ENCODE measurements at regions not wholly inside any gene's neighbourhood (a gene's known extent, or its start where the extent isn't known, plus 50 kb on each side); places are given as distances from the start of the nearest gene placed in this dataset.

DNA sequence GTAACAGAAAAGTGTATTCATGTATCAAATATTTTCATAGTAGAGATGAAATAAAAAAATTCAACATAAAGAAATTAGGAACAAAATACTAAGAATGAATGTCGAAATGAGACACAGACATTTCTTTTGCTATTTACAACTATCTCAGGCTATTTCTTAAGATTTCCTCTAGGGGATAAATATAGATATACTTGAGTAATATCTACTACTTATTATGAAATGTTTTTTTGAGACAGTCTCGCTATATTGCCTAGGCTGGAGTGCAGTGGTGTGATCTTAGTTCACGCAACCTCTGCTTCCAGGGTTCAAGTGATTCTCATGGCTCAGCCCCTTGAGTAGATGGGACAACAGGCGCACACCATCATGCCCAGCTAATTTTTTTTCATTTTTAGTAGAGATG lies 326.1 kb downstream of the RNF144A start:
- no CpG with 5 or more reads among the region's 4 CpGs for WGBS (ENCODE audit: insufficient coverage, insufficient read length)
- H3K27me3 ChIP-seq (ENCODE audit: control insufficient read depth, insufficient read depth, low read length) = no peaks in the 10 kb centered on the region
- H3K36me3 ChIP-seq (ENCODE audit: control insufficient read depth, insufficient read depth, low read length) = no peaks in the 10 kb centered on the region
- H3K9me3 ChIP-seq (ENCODE audit: control insufficient read depth, insufficient read depth, low read length) = no peaks in the 10 kb centered on the region
- H3K27ac ChIP-seq (ENCODE audit: low read length) = no peak overlapping the region
- no peaks in the 10 kb centered on the region; the same call in 1 of the 2 replicates for H3K4me1 ChIP-seq (ENCODE audit: control insufficient read depth, insufficient read depth, low read length)
- no peak overlapping the region for H3K4me3 ChIP-seq (ENCODE audit: low read length)
- no peak for DNase-seq (ENCODE audit: low read depth, low spot score)

DNA sequence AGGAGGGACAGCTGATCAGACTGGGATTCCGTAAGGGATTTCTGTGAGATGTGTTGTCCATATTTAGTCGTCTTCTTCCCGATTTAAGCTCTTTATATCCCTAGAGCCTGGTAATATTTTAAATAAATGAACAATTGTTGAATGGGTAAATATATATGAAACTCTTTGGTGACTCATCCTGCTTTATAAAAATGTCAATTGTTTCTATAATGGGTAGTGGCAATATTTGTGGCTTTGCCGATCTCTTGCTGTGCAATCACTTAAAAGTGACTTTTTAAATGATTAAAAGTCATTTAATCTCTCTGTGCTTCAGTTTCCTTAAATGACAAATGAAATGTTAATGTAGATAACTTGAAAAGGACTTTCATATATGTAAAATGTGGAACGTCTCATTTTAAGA lies 339.2 kb downstream of the RNF144A start:
- H3K27me3 ChIP-seq (ENCODE audit: control insufficient read depth, insufficient read depth, low read length) = no peaks in the 10 kb centered on the region
- H3K9me3 ChIP-seq (ENCODE audit: control insufficient read depth, insufficient read depth, low read length) = no peaks in the 10 kb centered on the region
- no peaks in the 10 kb centered on the region for H3K4me1 ChIP-seq (ENCODE audit: control insufficient read depth, insufficient read depth, low read length)
- H3K36me3 ChIP-seq (ENCODE audit: control insufficient read depth, insufficient read depth, low read length) = no peaks in the 10 kb centered on the region
- WGBS (ENCODE audit: insufficient coverage, insufficient read length) = no CpG with 5 or more reads among the region's 5 CpGs
- DNase-seq (ENCODE audit: low read depth, low spot score) = no peak
- no peak overlapping the region for H3K4me3 ChIP-seq (ENCODE audit: low read length)
- no peak overlapping the region for H3K27ac ChIP-seq (ENCODE audit: low read length)

GRCh38 chr2:7262727-7263126 lies 345.5 kb downstream of the RNF144A start:
- no peaks in the 10 kb centered on the region for H3K27me3 ChIP-seq (ENCODE audit: control insufficient read depth, insufficient read depth, low read length)
- peaks cover 1% of the 10 kb centered on the region; the same call in 1 of the 2 replicates for H3K4me1 ChIP-seq (ENCODE audit: control insufficient read depth, insufficient read depth, low read length)
- H3K27ac ChIP-seq (ENCODE audit: low read length) = no peak overlapping the region
- H3K36me3 ChIP-seq (ENCODE audit: control insufficient read depth, insufficient read depth, low read length) = no peaks in the 10 kb centered on the region
- no peak for DNase-seq (ENCODE audit: low read depth, low spot score)
- no peak overlapping the region for H3K4me3 ChIP-seq (ENCODE audit: low read length)
- H3K9me3 ChIP-seq (ENCODE audit: control insufficient read depth, insufficient read depth, low read length) = no peaks in the 10 kb centered on the region
- WGBS (ENCODE audit: insufficient coverage, insufficient read length) = no CpG with 5 or more reads among the region's 6 CpGs

- no CpG with 5 or more reads among the region's 8 CpGs for WGBS (ENCODE audit: insufficient coverage, insufficient read length)
- no peak overlapping the region for H3K27ac ChIP-seq (ENCODE audit: low read length)
- no peak overlapping the region for H3K4me3 ChIP-seq (ENCODE audit: low read length)
- no peaks in the 10 kb centered on the region for H3K27me3 ChIP-seq (ENCODE audit: control insufficient read depth, insufficient read depth, low read length)
- H3K9me3 ChIP-seq (ENCODE audit: control insufficient read depth, insufficient read depth, low read length) = no peaks in the 10 kb centered on the region
- no peak for DNase-seq (ENCODE audit: low read depth, low spot score)
- H3K36me3 ChIP-seq (ENCODE audit: control insufficient read depth, insufficient read depth, low read length) = no peaks in the 10 kb centered on the region
- peaks cover 3% of the 10 kb centered on the region; the same call in 1 of the 2 replicates for H3K4me1 ChIP-seq (ENCODE audit: control insufficient read depth, insufficient read depth, low read length)
These were observed 347.6 kb downstream of the RNF144A start for GRCh38 chr2:7264791-7265190.

GRCh38 chr2:7265286-7265685 lies 348.1 kb downstream of the RNF144A start:
- WGBS (ENCODE audit: insufficient coverage, insufficient read length) = no CpG with 5 or more reads among the region's 8 CpGs
- DNase-seq (ENCODE audit: low read depth, low spot score) = no peak

DNA sequence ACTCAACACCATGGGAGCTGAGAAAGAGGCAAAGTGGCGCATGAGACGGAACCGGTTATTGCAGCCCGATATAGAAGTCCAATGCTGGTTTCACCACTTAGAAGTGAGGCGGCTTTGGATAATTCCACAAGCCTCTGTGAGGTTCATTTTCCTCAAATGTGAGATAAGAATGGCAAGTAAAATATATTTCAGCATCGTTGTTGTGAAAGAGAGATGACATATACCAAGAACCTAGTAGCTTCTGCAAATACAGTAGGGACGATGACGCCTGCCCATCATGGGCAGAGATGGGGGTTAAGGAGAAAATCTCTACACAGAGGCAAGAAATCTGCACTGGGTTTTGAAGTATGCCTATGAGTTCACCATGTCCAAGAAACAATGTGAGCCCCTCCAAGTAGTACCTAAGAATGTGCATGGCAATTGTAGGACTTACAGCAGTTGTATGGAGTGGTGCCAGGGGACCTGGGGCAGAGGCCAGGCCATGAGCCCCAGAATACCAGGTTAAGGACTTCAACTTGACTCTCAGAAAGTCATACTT lies 352.0 kb downstream of the RNF144A start:
- Histone ChIP-seq H3K36me3 (ENCODE audit: control insufficient read depth, insufficient read depth, low read length) (no peaks in the 10 kb centered on the region), H3K4me1 (ENCODE audit: control insufficient read depth, insufficient read depth, low read length) (peaks cover 2% of the 10 kb centered on the region; the same call in 1 of the 2 replicates), H3K27ac (ENCODE audit: low read length) (no peak overlapping the region), H3K27me3 (ENCODE audit: control insufficient read depth, insufficient read depth, low read length) (no peaks in the 10 kb centered on the region), H3K4me3 (ENCODE audit: low read length) (no peak overlapping the region), H3K9me3 (ENCODE audit: control insufficient read depth, insufficient read depth, low read length) (no peaks in the 10 kb centered on the region)
- no CpG with 5 or more reads among the region's 8 CpGs for WGBS (ENCODE audit: insufficient coverage, insufficient read length)
- no peak for DNase-seq (ENCODE audit: low read depth, low spot score)

More at GRCh38 chr2:7265286-7265685, 348.1 kb downstream of the RNF144A start:
- Histone ChIP-seq H3K4me1 (ENCODE audit: control insufficient read depth, insufficient read depth, low read length) (peaks cover 3% of the 10 kb centered on the region; the same call in 1 of the 2 replicates), H3K9me3 (ENCODE audit: control insufficient read depth, insufficient read depth, low read length) (no peaks in the 10 kb centered on the region), H3K27me3 (ENCODE audit: control insufficient read depth, insufficient read depth, low read length) (no peaks in the 10 kb centered on the region), H3K4me3 (ENCODE audit: low read length) (no peak overlapping the region), H3K27ac (ENCODE audit: low read length) (no peak overlapping the region), H3K36me3 (ENCODE audit: control insufficient read depth, insufficient read depth, low read length) (no peaks in the 10 kb centered on the region)

- no CpG with 5 or more reads among the region's 7 CpGs for WGBS (ENCODE audit: insufficient coverage, insufficient read length)
- DNase-seq (ENCODE audit: low read depth, low spot score) = no peak
- Histone ChIP-seq H3K36me3 (ENCODE audit: control insufficient read depth, insufficient read depth, low read length) (no peaks in the 10 kb centered on the region), H3K9me3 (ENCODE audit: control insufficient read depth, insufficient read depth, low read length) (no peaks in the 10 kb centered on the region), H3K27me3 (ENCODE audit: control insufficient read depth, insufficient read depth, low read length) (no peaks in the 10 kb centered on the region), H3K4me3 (ENCODE audit: low read length) (no peak overlapping the region), H3K4me1 (ENCODE audit: control insufficient read depth, insufficient read depth, low read length) (peaks cover 2% of the 10 kb centered on the region; the same call in 1 of the 2 replicates), H3K27ac (ENCODE audit: low read length) (no peak overlapping the region)
These were observed 352.8 kb downstream of the RNF144A start for GRCh38 chr2:7270011-7270431.

- no peaks in the 10 kb centered on the region for H3K36me3 ChIP-seq (ENCODE audit: control insufficient read depth, insufficient read depth, low read length)
- peaks cover 2% of the 10 kb centered on the region; the same call in 1 of the 2 replicates for H3K4me1 ChIP-seq (ENCODE audit: control insufficient read depth, insufficient read depth, low read length)
- no peak overlapping the region for H3K27ac ChIP-seq (ENCODE audit: low read length)
- no peak overlapping the region for H3K4me3 ChIP-seq (ENCODE audit: low read length)
- H3K9me3 ChIP-seq (ENCODE audit: control insufficient read depth, insufficient read depth, low read length) = no peaks in the 10 kb centered on the region
- H3K27me3 ChIP-seq (ENCODE audit: control insufficient read depth, insufficient read depth, low read length) = no peaks in the 10 kb centered on the region
- WGBS (ENCODE audit: insufficient coverage, insufficient read length) = no CpG with 5 or more reads among the region's 3 CpGs
- DNase-seq (ENCODE audit: low read depth, low spot score) = no peak
These were observed 355.0 kb downstream of the RNF144A start for GRCh38 chr2:7272210-7272609.

- no peaks in the 10 kb centered on the region for H3K9me3 ChIP-seq (ENCODE audit: control insufficient read depth, insufficient read depth, low read length)
- H3K4me3 ChIP-seq (ENCODE audit: low read length) = no peak overlapping the region
- H3K27ac ChIP-seq (ENCODE audit: low read length) = no peak overlapping the region
These were observed 361.8 kb downstream of the RNF144A start for GRCh38 chr2:7278984-7279383.

DNA sequence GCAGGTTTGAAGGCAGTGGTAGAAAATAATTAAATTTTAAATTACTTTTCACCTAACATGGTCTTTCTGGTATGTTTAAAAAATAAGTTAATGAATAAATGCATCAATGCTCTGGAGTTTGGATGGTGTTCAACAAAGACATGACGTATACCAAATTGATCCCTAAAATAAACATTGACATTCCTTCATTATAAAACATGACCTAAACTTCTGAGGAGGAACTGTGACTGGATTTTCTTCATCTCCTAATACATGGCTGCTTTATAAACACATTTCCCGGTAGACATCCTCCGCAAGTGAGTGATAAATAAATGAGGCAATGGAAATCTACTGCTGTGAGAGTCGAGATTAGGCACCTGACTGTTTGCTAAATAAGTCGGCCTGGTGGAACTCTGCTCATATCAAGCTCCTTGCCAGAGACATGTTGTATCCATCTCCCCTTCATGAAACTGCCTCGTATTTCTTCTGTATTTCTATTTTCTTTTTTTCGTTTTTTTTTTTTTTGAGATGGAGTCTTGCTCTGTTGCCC lies 362.3 kb downstream of the RNF144A start:
- no CpG with 5 or more reads among the region's 7 CpGs for WGBS (ENCODE audit: insufficient coverage, insufficient read length)
- Histone ChIP-seq H3K27ac (ENCODE audit: low read length) (no peak overlapping the region), H3K4me3 (ENCODE audit: low read length) (no peak overlapping the region), H3K9me3 (ENCODE audit: control insufficient read depth, insufficient read depth, low read length) (no peaks in the 10 kb centered on the region), H3K27me3 (ENCODE audit: control insufficient read depth, insufficient read depth, low read length) (no peaks in the 10 kb centered on the region), H3K4me1 (ENCODE audit: control insufficient read depth, insufficient read depth, low read length) (peaks cover 2% of the 10 kb centered on the region; the same call in 1 of the 2 replicates), H3K36me3 (ENCODE audit: control insufficient read depth, insufficient read depth, low read length) (no peaks in the 10 kb centered on the region)
- DNase-seq (ENCODE audit: low read depth, low spot score) = no peak

More at GRCh38 chr2:7278984-7279383, 361.8 kb downstream of the RNF144A start:
- Histone ChIP-seq H3K36me3 (ENCODE audit: control insufficient read depth, insufficient read depth, low read length) (no peaks in the 10 kb centered on the region), H3K27me3 (ENCODE audit: control insufficient read depth, insufficient read depth, low read length) (no peaks in the 10 kb centered on the region), H3K4me1 (ENCODE audit: control insufficient read depth, insufficient read depth, low read length) (peaks cover 2% of the 10 kb centered on the region; the same call in 1 of the 2 replicates)
- DNase-seq (ENCODE audit: low read depth, low spot score) = no peak

GRCh38 chr2:7280790-7281189 lies 363.6 kb downstream of the RNF144A start:
- H3K4me3 ChIP-seq (ENCODE audit: low read length) = no peak overlapping the region
- DNase-seq (ENCODE audit: low read depth, low spot score) = no peak

More at GRCh38 chr2:7280790-7281189, 363.6 kb downstream of the RNF144A start:
- no peaks in the 10 kb centered on the region for H3K9me3 ChIP-seq (ENCODE audit: control insufficient read depth, insufficient read depth, low read length)
- no peaks in the 10 kb centered on the region for H3K27me3 ChIP-seq (ENCODE audit: control insufficient read depth, insufficient read depth, low read length)
- no CpG with 5 or more reads among the region's 3 CpGs for WGBS (ENCODE audit: insufficient coverage, insufficient read length)
- H3K36me3 ChIP-seq (ENCODE audit: control insufficient read depth, insufficient read depth, low read length) = no peaks in the 10 kb centered on the region
- H3K27ac ChIP-seq (ENCODE audit: low read length) = no peak overlapping the region
- H3K4me1 ChIP-seq (ENCODE audit: control insufficient read depth, insufficient read depth, low read length) = peaks cover 2% of the 10 kb centered on the region; the same call in 1 of the 2 replicates

Data from iPS DF 6.9 (cell line).